ENCODE measurements at regions not wholly inside any gene's neighbourhood (a gene's known extent, or its start where the extent isn't known, plus 50 kb on each side); places are given as distances from the start of the nearest gene placed in this dataset.

- no peak for DNase-seq
- Histone ChIP-seq H3K27me3 (no peaks in the 10 kb centered on the region), H3K27ac (no peak overlapping the region), H3K4me3 (replicated peaks in 1 of 3) (no peak overlapping the region), H3K4me1 (no peaks in the 10 kb centered on the region), H3K36me3 (no peaks in the 10 kb centered on the region), H3K9me3 (no peaks in the 10 kb centered on the region)
- TF ChIP-seq POLR2A (IDR thresholded peaks at IDR 0.05), result no peak
- TF ChIP-seq CTCF (IDR thresholded peaks at IDR 0.05), result no peak
- intact Hi-C loops (cut with DNase I), result no loop called here
These were observed 60.1 kb upstream of the ASXL3 start for GRCh38 chr18:33517950-33518349.

DNA sequence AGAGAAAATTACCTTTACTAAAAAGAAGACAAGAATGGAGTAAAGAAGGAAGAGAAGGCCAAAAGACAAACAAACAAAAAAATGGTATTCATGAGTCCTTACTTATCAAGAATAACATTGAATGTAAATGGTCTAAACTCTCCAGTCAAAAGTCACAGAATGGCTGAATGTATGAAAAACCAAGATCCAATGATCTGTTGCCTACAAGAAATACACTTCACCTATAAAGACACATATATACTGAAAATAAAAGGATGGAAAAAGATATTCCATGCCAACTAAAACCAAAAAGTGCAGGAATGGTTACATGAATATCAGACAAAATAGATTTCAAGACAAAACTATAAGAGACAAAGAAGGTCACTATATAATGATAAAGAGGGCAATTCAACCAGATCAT lies 65.0 kb upstream of the ASXL3 start:
- Histone ChIP-seq H3K27ac (no peak overlapping the region), H3K4me3 (replicated peaks in 1 of 3) (no peak overlapping the region), H3K27me3 (no peaks in the 10 kb centered on the region), H3K4me1 (no peaks in the 10 kb centered on the region), H3K36me3 (no peaks in the 10 kb centered on the region), H3K9me3 (no peaks in the 10 kb centered on the region)
- no peak for TF ChIP-seq POLR2A (IDR thresholded peaks at IDR 0.05)
- no peak for TF ChIP-seq CTCF (IDR thresholded peaks at IDR 0.05)
- intact Hi-C loops (cut with DNase I), result no loop called here
- no peak for DNase-seq

GRCh38 chr18:33507019-33507418 lies 66.5 kb upstream of the CCDC178 start:
- intact Hi-C loops (cut with DNase I), result no loop called here
- no peaks in the 10 kb centered on the region for H3K27me3 ChIP-seq

DNA sequence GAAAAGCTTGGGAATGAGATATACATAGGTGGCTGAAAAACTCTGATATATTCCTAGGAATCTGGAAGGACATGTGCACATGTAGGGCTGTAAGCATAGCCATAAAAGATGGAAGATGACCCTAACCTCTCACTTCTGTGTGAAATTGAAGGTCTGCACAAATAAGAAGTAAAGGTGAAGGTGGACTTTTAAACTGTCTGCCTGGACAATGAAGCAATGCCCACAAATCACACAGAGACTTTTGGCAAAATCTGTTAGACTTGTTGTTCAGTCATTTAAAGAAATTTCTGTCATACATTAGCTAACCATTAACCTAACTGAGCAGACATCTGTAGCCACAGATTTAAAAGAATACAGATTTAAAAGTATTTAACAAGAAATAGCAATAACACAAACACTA lies 65.3 kb upstream of the CCDC178 start:
- no peak for TF ChIP-seq POLR2A (IDR thresholded peaks at IDR 0.05)
- TF ChIP-seq CTCF (IDR thresholded peaks at IDR 0.05), result no peak
- intact Hi-C loops (cut with DNase I), result no loop called here
- Histone ChIP-seq H3K27ac (no peak overlapping the region), H3K27me3 (no peaks in the 10 kb centered on the region), H3K9me3 (no peaks in the 10 kb centered on the region), H3K4me1 (no peaks in the 10 kb centered on the region), H3K4me3 (replicated peaks in 1 of 3) (no peak overlapping the region), H3K36me3 (no peaks in the 10 kb centered on the region)
- no peak for DNase-seq

More at GRCh38 chr18:33507019-33507418, 66.5 kb upstream of the CCDC178 start:
- no peak overlapping the region for H3K27ac ChIP-seq
- H3K4me1 ChIP-seq, result no peaks in the 10 kb centered on the region
- H3K4me3 ChIP-seq (replicated peaks in 1 of 3), result no peak overlapping the region
- WGBS, 2 donors, result 73 to 77% methylated on average over 1 of the region's 1 CpG
- no peaks in the 10 kb centered on the region for H3K36me3 ChIP-seq
- TF ChIP-seq POLR2A (IDR thresholded peaks at IDR 0.05) (no peak), CTCF (IDR thresholded peaks at IDR 0.05) (no peak)
- H3K9me3 ChIP-seq, result no peaks in the 10 kb centered on the region
- DNase-seq, result no peak

DNA sequence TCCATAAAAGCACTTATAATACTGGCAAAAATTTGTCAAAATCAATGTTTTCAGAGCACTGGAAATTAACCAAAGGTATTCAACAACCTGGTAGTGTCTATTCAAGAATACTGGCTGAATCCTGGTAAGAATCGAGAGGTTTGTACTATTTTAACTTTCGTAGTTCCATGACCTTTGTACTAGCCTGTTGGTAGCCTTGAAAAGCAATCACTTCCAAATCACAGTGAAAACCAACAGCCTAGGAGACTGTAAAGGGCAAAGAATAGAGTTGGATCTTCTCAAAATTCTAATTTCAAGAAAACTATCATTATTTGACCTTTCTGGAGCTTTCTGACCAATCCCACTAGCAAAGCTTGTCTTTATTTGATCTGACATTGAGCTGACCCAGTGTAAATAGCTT lies 64.8 kb upstream of the CCDC178 start:
- Histone ChIP-seq H3K27me3 (no peaks in the 10 kb centered on the region), H3K36me3 (no peaks in the 10 kb centered on the region), H3K4me1 (no peaks in the 10 kb centered on the region), H3K4me3 (replicated peaks in 1 of 3) (no peak overlapping the region), H3K27ac (no peak overlapping the region), H3K9me3 (no peaks in the 10 kb centered on the region)
- TF ChIP-seq CTCF (IDR thresholded peaks at IDR 0.05) (no peak), POLR2A (IDR thresholded peaks at IDR 0.05) (no peak)
- DNase-seq, result no peak
- WGBS, 2 donors, result 92 to 97% methylated on average over 2 of the region's 2 CpGs
- intact Hi-C loops (cut with DNase I), result no loop called here
